MM.1S (cell line): ENCODE measurements at regions not wholly inside any gene's neighbourhood (a gene's known extent, or its start where the extent isn't known, plus 50 kb on each side); places are given as distances from the start of the nearest gene placed in this dataset.

ENCODE experiments used
- DNase-seq: peaks from one replicate; pipeline ENCODE4 v3.0.0-alpha.2; 2015
- H2AFZ ChIP-seq: fragments of 300-600 bp; sonication (generic); 2 replicates; pipeline ENCODE4 v1.6.0; 2016; ENCODE audit warnings: antibody characterized with exemption, low read length
- H3F3A ChIP-seq: fragments of 300-600 bp; sonication (generic); 2 replicates; pipeline ENCODE4 v1.6.1; 2016; ENCODE audit warnings: mild to moderate bottlenecking, antibody characterized with exemption, low read length, moderate library complexity, mixed read lengths; ENCODE audit not compliant: insufficient read depth
- H3K27ac ChIP-seq: fragments of 300-600 bp; sonication (generic); 2 replicates; pipeline ENCODE4 v1.5.1; 2016; ENCODE audit warnings: mild to moderate bottlenecking, low read length
- H3K27me3 ChIP-seq: fragments of 300-600 bp; sonication (generic); replicated peaks from 2 replicates; pipeline ENCODE4 v1.6.0; 2016; ENCODE audit warnings: low read length; ENCODE audit not compliant: insufficient read depth
- H3K36me3 ChIP-seq: fragments of 300-600 bp; sonication (generic); replicated peaks from 2 replicates; pipeline ENCODE4 v1.6.1; 2016; ENCODE audit warnings: mild to moderate bottlenecking, low read length, mixed read lengths; ENCODE audit not compliant: insufficient read depth
- H3K4me1 ChIP-seq: fragments of 300-600 bp; sonication (generic); 2 replicates; pipeline ENCODE4 v1.6.1; 2016; ENCODE audit warnings: low read length, mixed read lengths
- H3K4me2 ChIP-seq: fragments of 300-600 bp; sonication (generic); 2 replicates; pipeline ENCODE4 v1.6.0; 2016; ENCODE audit warnings: low read depth, low read length
- H3K4me3 ChIP-seq: fragments of 300-600 bp; sonication (generic); 2 replicates; pipeline ENCODE4 v1.5.1; 2016; ENCODE audit warnings: low read length, mixed read lengths
- H3K79me2 ChIP-seq: fragments of 300-600 bp; sonication (generic); 2 replicates; pipeline ENCODE4 v1.6.1; 2016; ENCODE audit warnings: mixed run types, low read length, mixed read lengths
- H3K9ac ChIP-seq: fragments of 300-600 bp; sonication (generic); 2 replicates; pipeline ENCODE4 v1.6.1; 2016; ENCODE audit warnings: low read length, mixed read lengths
- H3K9me2 ChIP-seq: fragments of 300-600 bp; sonication (generic); replicated peaks from 2 replicates; pipeline ENCODE4 v1.6.1; 2016; ENCODE audit warnings: mild to moderate bottlenecking, low read length, mixed read lengths; ENCODE audit not compliant: insufficient read depth
- H3K9me3 ChIP-seq: fragments of 300-600 bp; sonication (generic); replicated peaks from 2 replicates; pipeline ENCODE4 v1.6.1; 2016; ENCODE audit warnings: mild to moderate bottlenecking, low read length, mixed read lengths; ENCODE audit not compliant: insufficient read depth
- H4K20me1 ChIP-seq: fragments of 300-600 bp; sonication (generic); 2 replicates; pipeline ENCODE4 v1.6.1; 2016; ENCODE audit warnings: mild to moderate bottlenecking, low read length, moderate library complexity, mixed read lengths; ENCODE audit not compliant: insufficient read depth
- CTCF ChIP-seq: fragments of 300-600 bp; sonication (generic); IDR thresholded peaks from 2 replicates; pipeline ENCODE4 v1.5.1; 2016; ENCODE audit warnings: antibody characterized with exemption, low read length, mixed read lengths
- EZH2 ChIP-seq: fragments of 300-600 bp; sonication (generic); optimal IDR thresholded peaks from 2 replicates; pipeline ENCODE3; 2017; ENCODE audit warnings: low read depth, mild to moderate bottlenecking, antibody characterized with exemption, low read length, mixed read lengths
- EZH2phosphoT487 ChIP-seq: fragments of 300-600 bp; sonication (generic); IDR thresholded peaks from 2 replicates; pipeline ENCODE4 v1.6.1; 2018; ENCODE audit warnings: antibody characterized with exemption, low read length

DNA sequence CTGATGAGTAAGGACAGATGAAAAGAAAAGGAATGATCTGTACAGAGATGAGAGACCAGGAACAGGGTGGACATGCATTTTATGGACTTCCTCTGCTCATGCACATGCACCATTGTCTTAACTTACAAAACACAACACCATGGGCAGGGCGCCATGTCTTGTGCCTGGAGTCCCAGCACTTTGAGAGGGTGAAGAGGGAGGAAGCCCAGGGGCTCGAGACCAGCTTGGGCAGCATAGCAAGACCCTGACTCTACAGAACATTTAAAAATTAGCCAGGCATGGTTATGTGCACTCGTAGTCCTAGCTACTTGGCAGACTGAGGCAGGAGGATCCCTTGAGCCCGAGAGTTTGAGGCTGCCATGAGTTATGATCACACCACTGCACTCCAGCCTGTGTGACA lies 86.9 kb downstream of the ZFP36L2 start:
- H3K9me3 ChIP-seq: no peaks in the 10 kb centered on the region
- no peak overlapping the region for H3K27ac ChIP-seq
- no peak for DNase-seq
- no peaks in the 10 kb centered on the region for H3K27me3 ChIP-seq
- H2AFZ ChIP-seq: no peak overlapping the region
- no peaks in the 10 kb centered on the region for H3K36me3 ChIP-seq
- no peak overlapping the region for H3K4me2 ChIP-seq
- no peak overlapping the region for H3K9ac ChIP-seq
- H3K79me2 ChIP-seq: no peaks in the 10 kb centered on the region
- TF ChIP-seq CTCF (no peak), EZH2phosphoT487 (no peak), EZH2 (no peak)
- H3F3A ChIP-seq: 0 out of 2 replicates have a peak, but pooled peaks cover 5% of the 10 kb centered on the region
- H4K20me1 ChIP-seq: no peaks in the 10 kb centered on the region
- peaks cover 3% of the 10 kb centered on the region for H3K4me1 ChIP-seq
- no peak overlapping the region for H3K4me3 ChIP-seq
- H3K9me2 ChIP-seq: no peaks in the 10 kb centered on the region

GRCh38 chr2:43138441-43138840 lies 88.0 kb downstream of the ZFP36L2 start:
- no peak for DNase-seq
- Histone ChIP-seq H3K27me3 (no peaks in the 10 kb centered on the region), H4K20me1 (no peaks in the 10 kb centered on the region), H3K4me2 (no peak overlapping the region), H3K79me2 (no peaks in the 10 kb centered on the region), H3K4me1 (peaks cover 13% of the 10 kb centered on the region), H3K27ac (no peak overlapping the region), H3F3A (peaks cover 14% of the 10 kb centered on the region), H3K4me3 (no peak overlapping the region), H3K9me3 (no peaks in the 10 kb centered on the region), H3K9me2 (no peaks in the 10 kb centered on the region), H3K9ac (no peak overlapping the region), H2AFZ (no peak overlapping the region), H3K36me3 (no peaks in the 10 kb centered on the region)
- no peak for TF ChIP-seq CTCF
- no peak for TF ChIP-seq EZH2

GRCh38 chr2:43136876-43137275 lies 89.5 kb downstream of the ZFP36L2 start:
- Histone ChIP-seq H3K9ac (no peak overlapping the region), H3F3A (peaks cover 30% of the 10 kb centered on the region), H3K36me3 (no peaks in the 10 kb centered on the region), H3K79me2 (no peaks in the 10 kb centered on the region), H3K4me1 (peaks cover 29% of the 10 kb centered on the region), H2AFZ (no peak overlapping the region), H3K4me3 (no peak overlapping the region), H3K27ac (no peak overlapping the region), H3K27me3 (no peaks in the 10 kb centered on the region), H4K20me1 (no peaks in the 10 kb centered on the region), H3K9me2 (no peaks in the 10 kb centered on the region), H3K9me3 (no peaks in the 10 kb centered on the region), H3K4me2 (no peak overlapping the region)
- TF ChIP-seq CTCF: no peak
- no peak for TF ChIP-seq EZH2
- TF ChIP-seq EZH2phosphoT487: no peak
- no peak for DNase-seq
